ENCODE measurements at regions not wholly inside any gene's neighbourhood (a gene's known extent, or its start where the extent isn't known, plus 50 kb on each side); places are given as distances from the start of the nearest gene placed in this dataset.

DNA sequence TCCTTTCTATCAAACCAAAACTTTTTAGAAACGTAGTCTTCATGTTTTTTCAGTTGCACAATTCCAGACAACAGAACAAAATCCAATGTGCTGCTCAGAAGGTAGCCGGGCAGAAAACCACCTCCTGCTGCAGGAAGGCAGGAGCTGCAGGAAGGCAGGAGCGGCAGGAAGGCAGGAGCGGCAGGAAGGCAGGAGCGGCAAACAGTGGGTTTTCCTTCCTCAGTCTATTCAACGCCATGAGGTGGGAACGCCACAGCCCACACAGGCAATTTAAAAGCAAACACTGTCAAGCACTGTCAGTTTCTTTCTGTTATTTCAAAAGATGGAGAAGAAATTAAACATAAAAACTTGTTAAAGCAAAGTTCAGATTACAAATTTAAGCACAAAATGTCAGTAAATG lies 601.2 kb upstream of the SALL3 start:
- DNase-seq (ENCODE audit: extremely low spot score) = no peak
- POLR2A ChIA-PET = no interaction called here
- CTCF ChIA-PET = no interaction called here
- TF ChIP-seq, protein P1, sequence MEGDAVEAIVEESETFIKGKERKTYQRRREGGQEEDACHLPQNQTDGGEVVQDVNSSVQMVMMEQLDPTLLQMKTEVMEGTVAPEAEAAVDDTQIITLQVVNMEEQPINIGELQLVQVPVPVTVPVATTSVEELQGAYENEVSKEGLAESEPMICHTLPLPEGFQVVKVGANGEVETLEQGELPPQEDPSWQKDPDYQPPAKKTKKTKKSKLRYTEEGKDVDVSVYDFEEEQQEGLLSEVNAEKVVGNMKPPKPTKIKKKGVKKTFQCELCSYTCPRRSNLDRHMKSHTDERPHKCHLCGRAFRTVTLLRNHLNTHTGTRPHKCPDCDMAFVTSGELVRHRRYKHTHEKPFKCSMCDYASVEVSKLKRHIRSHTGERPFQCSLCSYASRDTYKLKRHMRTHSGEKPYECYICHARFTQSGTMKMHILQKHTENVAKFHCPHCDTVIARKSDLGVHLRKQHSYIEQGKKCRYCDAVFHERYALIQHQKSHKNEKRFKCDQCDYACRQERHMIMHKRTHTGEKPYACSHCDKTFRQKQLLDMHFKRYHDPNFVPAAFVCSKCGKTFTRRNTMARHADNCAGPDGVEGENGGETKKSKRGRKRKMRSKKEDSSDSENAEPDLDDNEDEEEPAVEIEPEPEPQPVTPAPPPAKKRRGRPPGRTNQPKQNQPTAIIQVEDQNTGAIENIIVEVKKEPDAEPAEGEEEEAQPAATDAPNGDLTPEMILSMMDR (IDR thresholded peaks at IDR 0.05; ENCODE audit: control extremely low read depth, extremely low read depth, low read depth, missing control alignments) = no peak

DNA sequence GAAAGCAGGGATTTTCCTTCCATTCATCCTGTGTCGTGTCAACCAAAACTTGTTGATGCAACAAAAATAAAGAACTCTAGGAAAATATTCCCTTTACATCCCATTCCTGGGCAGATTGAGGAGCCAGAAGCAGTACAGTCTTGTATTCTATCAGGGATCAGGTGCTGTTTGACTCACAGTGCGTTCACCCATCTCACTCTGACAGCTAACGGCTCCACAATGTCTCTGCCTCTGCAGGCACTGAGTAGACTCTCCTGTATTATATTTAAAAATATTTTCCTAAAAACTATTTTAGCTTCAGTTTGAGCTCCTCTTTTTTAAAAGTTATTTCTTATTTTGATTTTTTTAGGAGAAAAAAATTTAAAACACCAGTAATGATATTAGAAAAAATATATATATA lies 600.6 kb upstream of the SALL3 start:
- TF ChIP-seq, protein P1 (IDR thresholded peaks at IDR 0.05; ENCODE audit: control extremely low read depth, extremely low read depth, low read depth, missing control alignments) = no peak
- POLR2A ChIA-PET = no interaction called here
- CTCF ChIA-PET = interaction anchor here (1.1 kb wide), 1 partner anchor 28 kb away, joined by 4 read pairs; no protein-coding TSS in a partner anchor
- no peak for DNase-seq (ENCODE audit: extremely low spot score)

DNA sequence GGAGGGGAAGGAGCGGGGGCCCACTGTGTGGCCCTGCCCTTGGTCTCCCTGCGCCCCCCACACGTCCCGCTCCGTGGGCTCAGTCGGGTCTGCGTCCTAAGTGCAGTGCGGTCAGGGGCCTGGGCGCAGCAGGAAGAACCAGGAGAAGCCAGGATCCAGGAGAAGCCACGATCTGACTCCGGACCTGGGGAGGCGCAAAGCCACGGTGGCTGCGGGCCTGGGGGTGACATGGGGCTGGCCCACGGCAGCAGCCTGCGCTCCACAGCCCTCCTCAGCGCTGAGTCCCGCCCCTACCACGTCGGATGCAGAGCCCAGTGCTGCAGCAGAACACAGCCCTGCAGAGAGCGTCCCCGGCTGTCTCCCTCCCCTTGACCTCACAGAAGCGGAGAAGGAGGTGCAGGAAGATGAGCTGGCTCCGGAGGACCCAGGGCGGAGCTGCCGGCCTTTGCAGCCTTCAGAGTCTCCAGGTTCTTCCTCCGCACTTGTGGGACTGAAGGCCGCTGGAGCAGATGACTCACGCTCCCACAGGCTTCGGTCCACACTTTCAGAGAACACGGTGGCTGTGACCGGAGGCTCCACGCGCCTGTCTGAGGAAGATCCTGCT lies 589.2 kb upstream of the SALL3 start:
- POLR2A ChIA-PET = no interaction called here
- CTCF ChIA-PET = no interaction called here
- TF ChIP-seq, protein P1 (IDR thresholded peaks at IDR 0.05; ENCODE audit: control extremely low read depth, extremely low read depth, low read depth, missing control alignments) = no peak
- DNase-seq (ENCODE audit: extremely low spot score) = no peak

DNA sequence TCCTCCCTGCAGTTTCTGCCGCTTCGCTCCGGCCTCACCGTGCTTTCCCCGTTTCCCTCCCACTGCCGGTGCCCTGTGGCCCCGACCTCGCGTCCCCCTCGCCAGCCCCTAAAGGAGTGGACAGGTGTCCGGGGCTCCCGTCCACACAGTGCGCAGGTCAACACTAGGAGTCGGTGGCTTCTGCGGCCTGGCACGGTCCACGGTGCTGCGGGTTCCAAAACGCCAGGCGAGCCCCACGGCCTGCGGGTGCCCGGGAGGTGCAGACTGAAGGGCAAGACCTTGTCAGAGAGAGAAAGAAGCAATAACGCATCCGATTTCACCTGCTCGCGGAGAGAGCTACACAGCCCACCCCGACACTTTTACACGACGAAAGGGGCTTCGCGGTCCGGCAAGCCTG lies 588.7 kb upstream of the SALL3 start:
- TF ChIP-seq, protein P1 (IDR thresholded peaks at IDR 0.05; ENCODE audit: control extremely low read depth, extremely low read depth, low read depth, missing control alignments) = no peak
- DNase-seq (ENCODE audit: extremely low spot score) = no peak
- ChIA-PET CTCF (no interaction called here), POLR2A (no interaction called here)

DNA sequence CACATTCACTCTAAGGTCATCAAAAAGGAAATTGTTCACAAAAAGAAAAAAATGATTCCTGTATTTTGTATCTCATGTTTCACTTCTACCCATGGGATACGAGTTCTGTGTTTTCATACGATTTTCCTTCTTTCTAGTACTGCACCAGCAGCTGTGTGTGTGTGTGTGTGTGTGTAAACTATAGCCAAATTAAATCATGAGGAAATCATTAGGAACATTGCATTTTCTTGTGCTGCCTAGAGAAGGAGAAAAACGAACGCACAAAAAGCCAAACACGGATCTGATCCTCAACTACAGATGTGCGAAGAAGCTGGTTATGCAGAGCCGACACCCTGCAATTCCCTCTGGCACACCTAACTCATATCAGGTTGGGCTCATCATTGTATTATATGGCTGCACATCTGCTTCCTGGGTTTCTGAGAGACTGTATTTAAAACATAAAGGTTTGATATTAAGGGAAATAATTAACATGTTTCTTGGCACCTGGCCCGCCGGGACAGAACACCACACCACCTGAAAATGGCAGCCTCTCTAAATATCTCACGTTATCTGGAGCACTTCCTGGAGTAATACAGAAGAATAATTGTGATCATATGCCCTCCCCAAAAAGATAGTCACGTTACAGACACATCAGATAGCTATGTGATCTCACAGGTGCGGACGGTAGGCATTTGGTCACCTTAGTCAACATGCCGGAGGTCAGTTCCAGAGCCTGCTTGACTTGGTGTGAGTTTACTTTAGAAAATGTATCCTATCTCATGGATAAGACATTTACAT lies 586.3 kb upstream of the SALL3 start:
- ChIA-PET POLR2A (no interaction called here), CTCF (no interaction called here)
- no peak for DNase-seq (ENCODE audit: extremely low spot score)
- TF ChIP-seq, protein P1 (IDR thresholded peaks at IDR 0.05; ENCODE audit: control extremely low read depth, extremely low read depth, low read depth, missing control alignments) = no peak

DNA sequence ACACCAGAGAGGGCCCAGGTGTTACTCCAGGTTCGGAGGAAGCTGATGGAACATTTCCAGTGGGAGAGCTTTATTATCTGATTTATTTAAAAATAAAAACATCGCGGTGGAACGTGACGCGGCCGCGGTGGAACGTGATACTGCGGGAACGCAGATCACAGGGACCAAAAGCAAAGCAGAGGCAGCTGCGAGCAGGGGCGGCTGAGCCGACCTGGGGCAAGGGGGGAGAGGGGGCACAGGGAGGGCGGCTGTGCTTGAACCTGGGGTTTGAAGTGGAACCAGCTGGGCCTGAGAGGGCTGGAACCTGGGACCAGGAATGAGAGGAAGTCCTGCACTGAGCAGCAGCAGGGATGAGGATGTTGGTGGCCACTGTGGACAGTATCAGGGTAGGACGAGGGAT lies 583.5 kb upstream of the SALL3 start:
- DNase-seq (ENCODE audit: extremely low spot score) = no peak
- POLR2A ChIA-PET = no interaction called here
- TF ChIP-seq, protein P1 (IDR thresholded peaks at IDR 0.05; ENCODE audit: control extremely low read depth, extremely low read depth, low read depth, missing control alignments) = no peak
- CTCF ChIA-PET = no interaction called here

All from GM10248 (cell line).